GM19035 (cell line): ENCODE measurements at regions not wholly inside any gene's neighbourhood (a gene's known extent, or its start where the extent isn't known, plus 50 kb on each side); places are given as distances from the start of the nearest gene placed in this dataset.
"Not testable (repeated sequence)": the region's sequence is repeated elsewhere in the genome, so short reads cannot be mapped to it uniquely, and the experiment has no call there.

Source experiments
- ATAC-seq: cut with Tn5 transposase; IDR thresholded peaks from one replicate; pipeline ENCODE4 v1.9.1; 2021; ENCODE audit not compliant: unreplicated experiment

GRCh38 chr15:35693286-35693685 is 147.3 kb upstream of the DPH6 start:
- ATAC-seq: no peak

GRCh38 chr15:35693886-35694285 is 147.9 kb upstream of the DPH6 start:
- ATAC-seq: no peak

GRCh38 chr15:35695003-35695402 is 149.0 kb upstream of the DPH6 start:
- ATAC-seq: no peak

- no peak for ATAC-seq
Observed at GRCh38 chr15:35696767-35697231, 150.8 kb upstream of the DPH6 start.

GRCh38 chr15:35697549-35698299 is 151.8 kb upstream of the DPH6 start:
- no peak for ATAC-seq

- ATAC-seq: no peak
Observed at GRCh38 chr15:35698331-35698730, 152.4 kb upstream of the DPH6 start.

- no peak for ATAC-seq
Observed at GRCh38 chr15:35698966-35699575, 153.1 kb upstream of the DPH6 start.

GRCh38 chr15:35700091-35700593 is 154.2 kb upstream of the DPH6 start:
- ATAC-seq: not testable (repeated sequence)

GRCh38 chr15:35701402-35702046 is 155.6 kb upstream of the DPH6 start:
- no peak for ATAC-seq

- ATAC-seq: no peak
Observed at GRCh38 chr15:35702946-35703495, 157.1 kb upstream of the DPH6 start.

- ATAC-seq: no peak
Observed at GRCh38 chr15:35705030-35705883, 159.3 kb upstream of the DPH6 start.

GRCh38 chr15:35705884-35706585 is 160.1 kb upstream of the DPH6 start:
- ATAC-seq: no peak

GRCh38 chr15:35712956-35713355 is 167.0 kb upstream of the DPH6 start:
- ATAC-seq: no peak

- no peak for ATAC-seq
Observed at GRCh38 chr15:35713733-35714132, 167.8 kb upstream of the DPH6 start.

GRCh38 chr15:35717721-35718120 is 171.8 kb upstream of the DPH6 start:
- no peak for ATAC-seq

- no peak for ATAC-seq
Observed at GRCh38 chr15:35720019-35720418, 174.1 kb upstream of the DPH6 start.

- no peak for ATAC-seq
Observed at GRCh38 chr15:35720984-35721383, 175.0 kb upstream of the DPH6 start.

- ATAC-seq: no peak
Observed at GRCh38 chr15:35721751-35722150, 175.8 kb upstream of the DPH6 start.

GRCh38 chr15:35722501-35722900 is 176.5 kb upstream of the DPH6 start:
- no peak for ATAC-seq
